ENCODE measurements at regions not wholly inside any gene's neighbourhood (a gene's known extent, or its start where the extent isn't known, plus 50 kb on each side); places are given as distances from the start of the nearest gene placed in this dataset.

GRCh38 chr13:57424379-57424778, 207.2 kb upstream of the PCDH17 start:
- Histone ChIP-seq H3K14ac (ENCODE audit: insufficient read length) (no peak overlapping the region), H3K4me2 (ENCODE audit: insufficient read depth in 1 of 2, low read depth in 2 of 2, low read length in 2 of 2) (no peak overlapping the region), H3K23me2 (ENCODE audit: low read depth, low read length) (no peaks in the 10 kb centered on the region), H2AFZ (ENCODE audit: low read length) (no peak overlapping the region), H3K4me3 (ENCODE audit: extremely low read depth in 1 of 4, insufficient read depth in 2 of 4, low read depth in 3 of 4, low read length in 4 of 4) (no peak overlapping the region), H3K56ac (replicated peaks; ENCODE audit: insufficient read length, low read depth, low read length) (no peak overlapping the region), H3K4me1 (replicated peaks in 1 of 4; ENCODE audit: control insufficient read depth in 3 of 4, insufficient read depth in 4 of 4, low read length in 3 of 4) (no peaks in the 10 kb centered on the region), H2BK5ac (ENCODE audit: low read depth, low read length) (no peak overlapping the region), H2BK120ac (replicated peaks; ENCODE audit: low read depth, low read length) (no peak overlapping the region), H2AK5ac (ENCODE audit: low read depth, low read length) (no peak overlapping the region), H2BK15ac (ENCODE audit: low read length) (no peak overlapping the region), H3K9ac (replicated peaks in 1 of 4; ENCODE audit: extremely low read depth in 1 of 4, low read depth in 3 of 4, low read length in 3 of 4) (no peak overlapping the region), H3K36me3 (ENCODE audit: control insufficient read depth in 2 of 4, insufficient read depth in 4 of 4, low read length in 3 of 4) (no peaks in the 10 kb centered on the region), H3K18ac (ENCODE audit: extremely low read depth, low read length) (no peak overlapping the region), H3K27ac (ENCODE audit: low read depth, low read length) (no peak overlapping the region), H4K91ac (replicated peaks; ENCODE audit: insufficient read length, low read length) (no peak overlapping the region), H2BK20ac (ENCODE audit: low read length) (no peak overlapping the region), H4K5ac (ENCODE audit: insufficient read length, low read depth, low read length) (no peak overlapping the region), H3K27me3 (replicated peaks in 1 of 4; ENCODE audit: control insufficient read depth in 3 of 4, extremely low read depth in 1 of 4, insufficient read depth in 3 of 4, low read length in 3 of 4) (no peaks in the 10 kb centered on the region), H3K4ac (replicated peaks; ENCODE audit: insufficient read length, low read depth, low read length) (no peak overlapping the region), H3K9me3 (ENCODE audit: insufficient read depth in 2 of 2, low read depth in 1 of 2, low read length in 1 of 2) (peaks cover 0 to 2% of the 10 kb centered on the region in 2 experiments; a peak in 1 of 4 replicates), H2BK12ac (ENCODE audit: low read depth, low read length) (no peak overlapping the region), H4K20me1 (replicated peaks in 1 of 2; ENCODE audit: control insufficient read depth in 1 of 2, insufficient read depth in 2 of 2, low read length in 2 of 2) (no peaks in the 10 kb centered on the region), H4K8ac (ENCODE audit: extremely low read depth, insufficient read depth, low read length) (no peak overlapping the region), H3K23ac (ENCODE audit: insufficient read length) (no peak overlapping the region), H3K79me1 (ENCODE audit: low read depth, low read length) (no peaks in the 10 kb centered on the region), H3K79me2 (ENCODE audit: control insufficient read depth in 1 of 2, insufficient read depth in 2 of 2, low read length in 2 of 2) (no peaks in the 10 kb centered on the region)
- no peak for DNase-seq (ENCODE audit: low read depth in 1 of 2, low spot score in 2 of 2)
- no peak for FAIRE-seq
- WGBS, 2 experiments (ENCODE audit: extremely low coverage in 1 of 2, insufficient coverage in 1 of 2, insufficient read length in 1 of 2, insufficient replicate concordance in 2 of 2, low coverage in 1 of 2, low lambda C conversion rate in 2 of 2, missing lambda C conversion rate in 1 of 2), result 100% methylated on average over 1 of the region's 1 CpG; no CpG with 5 or more reads in 1 of the 2 experiments
- CTCF ChIA-PET (ENCODE audit: partially characterized antibody), result no interaction called here
- TF ChIP-seq TCF12 (IDR thresholded peaks at IDR 0.05; ENCODE audit: low read depth, low read length), result no peak
- TF ChIP-seq SP4 (IDR thresholded peaks at IDR 0.05; ENCODE audit: low read length), result no peak
- TF ChIP-seq SIX5 (IDR thresholded peaks at IDR 0.05; ENCODE audit: low read depth, low read length), result no peak
- TF ChIP-seq RFX5 (IDR thresholded peaks at IDR 0.05; ENCODE audit: borderline replicate concordance, low read depth, low read length), result no peak
- no peak for TF ChIP-seq BCL11A (IDR thresholded peaks at IDR 0.05; ENCODE audit: low read depth in 2 of 2, low read length in 2 of 2)
- TF ChIP-seq JUND (IDR thresholded peaks at IDR 0.05; ENCODE audit: low read length), result no peak
- no peak for TF ChIP-seq KDM4A (IDR thresholded peaks at IDR 0.05; ENCODE audit: low read depth, low read length, severe bottlenecking)
- TF ChIP-seq CBX8 (IDR thresholded peaks at IDR 0.05; ENCODE audit: borderline replicate concordance, low read depth, low read length), result no peak
- POLR2A ChIA-PET (ENCODE audit: partially characterized antibody), result no interaction called here

All from H1 (cell line).